Tibial nerve (tissue), 4 donors: ENCODE measurements at regions not wholly inside any gene's neighbourhood (a gene's known extent, or its start where the extent isn't known, plus 50 kb on each side); places are given as distances from the start of the nearest gene placed in this dataset. TPM values are rescaled to one million over a fixed set of nuclear protein-coding genes. Genes with fewer than 3 reads are reported as not detected.

Experiments used
- DNase-seq, 2 donors: peaks; one replicate each; pipeline ENCODE4 v3.0.0-alpha.2; 2019; ENCODE audit warnings: low spot score in 2 of 2
- H3K27ac ChIP-seq, 4 donors: fragments of 200-600 bp; sonication (generic) in 3 of 4; one replicate each; pipeline ENCODE4 v1.5.1; 2017 to 2019; ENCODE audit warnings: mild to moderate bottlenecking in 1 of 4
- H3K27me3 ChIP-seq, 2 donors: fragments of 200-600 bp; sonication (generic) in 1 of 2; one replicate each; pipeline versions ENCODE4 v1.5.1 to v1.6.0; 2017 to 2019
- H3K36me3 ChIP-seq, 3 donors: fragments of 200-600 bp; sonication (generic); one replicate each; pipeline ENCODE4 v1.5.1; 2018 to 2019
- H3K4me1 ChIP-seq, 4 donors: fragments of 200-600 bp; sonication (generic) in 3 of 4; one replicate each; pipeline ENCODE4 v1.5.1; 2017 to 2019
- H3K4me3 ChIP-seq, 4 donors: fragments of 200-600 bp; sonication (generic) in 3 of 4; one replicate each; pipeline ENCODE4 v1.5.1; 2017 to 2019; ENCODE audit warnings: mild to moderate bottlenecking in 1 of 4, moderate library complexity in 1 of 4
- H3K9me3 ChIP-seq, 4 donors: fragments of 200-600 bp; sonication (generic) in 3 of 4; one replicate each; pipeline ENCODE4 v1.5.1; 2017 to 2019
- CTCF ChIP-seq, 5 experiments: fragments of 200-600 bp in 3 of 5; fragments of 450-650 bp in 2 of 5; sonication (generic) in 3 of 5; IDR thresholded peaks; one replicate each; pipeline ENCODE4 v1.5.1; 2016 to 2019; ENCODE audit warnings: antibody characterized with exemption in 5 of 5, mild to moderate bottlenecking in 3 of 5, moderate library complexity in 2 of 5
- EP300 ChIP-seq, 2 donors: sonication (generic); formaldehyde crosslinking; IDR thresholded peaks; one replicate each; pipeline ENCODE4 v1.6.1; 2017; ENCODE audit warnings: antibody characterized with exemption in 2 of 2, mild to moderate bottlenecking in 1 of 2
- POLR2A ChIP-seq, 2 donors: fragments of 450-650 bp; IDR thresholded peaks; one replicate each; pipeline ENCODE4 v1.6.1; 2017; ENCODE audit warnings: antibody characterized with exemption in 2 of 2, mild to moderate bottlenecking in 2 of 2, moderate library complexity in 2 of 2
- WGBS, 2 donors: methylation state at CpG; one replicate each; pipeline ENCODE4 v1.1.5; 2018; 5-methylcytosine and 5-hydroxymethylcytosine counted together
- small RNA-seq: library from RNA; depleted of rRNA; stranded (forward); fragments of <200 nt; gene quantifications from one replicate; pipeline ENCODE3, GENCODE V24; 2016

GRCh38 chr5:17157916-17158529 lies 59.4 kb upstream of the BASP1 start:
- DNase-seq: no peak
- H3K27me3 ChIP-seq: no peaks in the 10 kb centered on the region
- H3K9me3 ChIP-seq: no peaks in the 10 kb centered on the region
- no peak overlapping the region for H3K4me3 ChIP-seq
- no peak for TF ChIP-seq POLR2A (IDR thresholded peaks at IDR 0.05)
- TF ChIP-seq EP300 (IDR thresholded peaks at IDR 0.05): no peak
- TF ChIP-seq CTCF (IDR thresholded peaks at IDR 0.05): no peak
- no peaks in the 10 kb centered on the region for H3K36me3 ChIP-seq
- 69 to 80% methylated on average over 6 to 7 of the region's 7 CpGs for WGBS, 2 donors
- H3K4me1 ChIP-seq: no peaks in the 10 kb centered on the region
- no peak overlapping the region for H3K27ac ChIP-seq

GRCh38 chr5:17160756-17161040 lies 56.7 kb upstream of the BASP1 start:
- 95 to 100% methylated on average over 2 of the region's 2 CpGs for WGBS, 2 donors
- no peaks in the 10 kb centered on the region for H3K9me3 ChIP-seq
- H3K27me3 ChIP-seq: no peaks in the 10 kb centered on the region
- H3K36me3 ChIP-seq: no peaks in the 10 kb centered on the region
- H3K4me3 ChIP-seq: no peak overlapping the region
- DNase-seq: no peak
- no peak overlapping the region for H3K27ac ChIP-seq
- no peaks in the 10 kb centered on the region for H3K4me1 ChIP-seq
- no peak for TF ChIP-seq POLR2A (IDR thresholded peaks at IDR 0.05)
- TF ChIP-seq EP300 (IDR thresholded peaks at IDR 0.05): no peak
- no peak for TF ChIP-seq CTCF (IDR thresholded peaks at IDR 0.05)

GRCh38 chr5:17161662-17162061 lies 55.8 kb upstream of the BASP1 start:
- H3K27ac ChIP-seq: no peak overlapping the region
- H3K36me3 ChIP-seq: no peaks in the 10 kb centered on the region
- H3K4me3 ChIP-seq: no peak overlapping the region
- DNase-seq: no peak
- no peak for TF ChIP-seq POLR2A (IDR thresholded peaks at IDR 0.05)
- no peak for TF ChIP-seq CTCF (IDR thresholded peaks at IDR 0.05)
- TF ChIP-seq EP300 (IDR thresholded peaks at IDR 0.05): no peak
- H3K4me1 ChIP-seq: no peaks in the 10 kb centered on the region
- WGBS, 2 donors: 91 to 94% methylated on average over 3 of the region's 3 CpGs
- H3K9me3 ChIP-seq: no peaks in the 10 kb centered on the region
- H3K27me3 ChIP-seq: no peaks in the 10 kb centered on the region

- no peak for TF ChIP-seq EP300 (IDR thresholded peaks at IDR 0.05)
- no peak for TF ChIP-seq POLR2A (IDR thresholded peaks at IDR 0.05)
- no peak for TF ChIP-seq CTCF (IDR thresholded peaks at IDR 0.05)
- Histone ChIP-seq H3K27me3 (no peaks in the 10 kb centered on the region), H3K36me3 (no peaks in the 10 kb centered on the region), H3K9me3 (no peaks in the 10 kb centered on the region), H3K27ac (no peak overlapping the region), H3K4me1 (no peaks in the 10 kb centered on the region), H3K4me3 (no peak overlapping the region)
- no peak for DNase-seq
Observed at GRCh38 chr5:17163221-17163620, 54.2 kb upstream of the BASP1 start.

- Histone ChIP-seq H3K27ac (no peak overlapping the region), H3K4me1 (peaks cover 0 to 7% (median 0%) of the 10 kb centered on the region in 4 donors), H3K9me3 (no peaks in the 10 kb centered on the region), H3K36me3 (no peaks in the 10 kb centered on the region), H3K27me3 (no peaks in the 10 kb centered on the region), H3K4me3 (no peak overlapping the region)
- DNase-seq: no peak
- TF ChIP-seq CTCF (IDR thresholded peaks at IDR 0.05): no peak
- no peak for TF ChIP-seq EP300 (IDR thresholded peaks at IDR 0.05)
- no peak for TF ChIP-seq POLR2A (IDR thresholded peaks at IDR 0.05)
- WGBS, 2 donors: 79 to 83% methylated on average over 4 of the region's 4 CpGs
Observed at GRCh38 chr5:17167171-17167891, 50.1 kb upstream of the BASP1 start.

Small RNAs in the stretch of these regions (small RNA-seq; reads per million reads assigned to genes)
- gene RF00019 (not detected), gene RNA5SP180 (not detected)
